ENCODE measurements at regions not wholly inside any gene's neighbourhood (a gene's known extent, or its start where the extent isn't known, plus 50 kb on each side); places are given as distances from the start of the nearest gene placed in this dataset.

GRCh38 chr13:34672631-34673030 lies 269.4 kb upstream of the NBEA start:
- no peak for ATAC-seq
- Histone ChIP-seq H3K4me3 (no peak overlapping the region), H3K9me3 (no peaks in the 10 kb centered on the region), H3K36me3 (no peaks in the 10 kb centered on the region), H3K27ac (no peak overlapping the region), H3K27me3 (no peaks in the 10 kb centered on the region), H3K4me1 (no peaks in the 10 kb centered on the region)
- DNase-seq = no peak
- no peak for FAIRE-seq
- no peak for TF ChIP-seq CTCF (IDR thresholded peaks at IDR 0.05)
- WGBS, 2 donors = 45 to 65% methylated on average over 3 of the region's 3 CpGs
- intact Hi-C loops (cut with DNase I) = no loop called here

DNA sequence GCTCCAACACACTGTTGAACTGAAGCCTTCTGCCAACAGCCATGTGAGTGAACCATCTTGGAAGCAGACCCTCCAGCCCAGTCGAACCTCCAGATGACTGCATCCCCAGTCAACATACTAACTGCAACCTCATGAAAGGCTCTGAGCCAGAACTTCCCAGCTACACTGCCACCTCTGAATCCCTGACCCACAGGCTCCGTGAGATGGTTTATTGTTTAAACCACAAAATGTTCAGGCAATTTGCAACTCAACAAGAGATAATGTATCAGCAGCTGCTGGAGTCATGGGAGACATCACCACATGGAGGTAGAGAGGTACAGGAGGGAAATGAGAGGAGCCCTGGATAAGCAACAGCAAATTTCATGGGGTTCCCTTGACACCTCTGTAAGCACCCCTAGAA lies 266.4 kb upstream of the NBEA start:
- intact Hi-C loops (cut with DNase I) = no loop called here
- H3K27ac ChIP-seq = no peak overlapping the region
- ATAC-seq = no peak
- TF ChIP-seq CTCF (IDR thresholded peaks at IDR 0.05) = no peak
- no peaks in the 10 kb centered on the region for H3K4me1 ChIP-seq
- H3K27me3 ChIP-seq = no peaks in the 10 kb centered on the region
- WGBS, 2 donors = 55 to 70% methylated on average over 2 of the region's 2 CpGs
- DNase-seq = no peak
- no peaks in the 10 kb centered on the region for H3K9me3 ChIP-seq
- H3K4me3 ChIP-seq = no peak overlapping the region
- no peak for FAIRE-seq
- H3K36me3 ChIP-seq = no peaks in the 10 kb centered on the region

- DNase-seq = no peak
- WGBS, 2 donors = 47 to 56% methylated on average over 2 of the region's 2 CpGs
- Histone ChIP-seq H3K4me1 (no peaks in the 10 kb centered on the region), H3K9me3 (no peaks in the 10 kb centered on the region), H3K27ac (no peak overlapping the region), H3K4me3 (no peak overlapping the region), H3K36me3 (no peaks in the 10 kb centered on the region), H3K27me3 (no peaks in the 10 kb centered on the region)
- intact Hi-C loops (cut with DNase I) = no loop called here
- no peak for FAIRE-seq
- ATAC-seq = no peak
- no peak for TF ChIP-seq CTCF (IDR thresholded peaks at IDR 0.05)
Measured at GRCh38 chr13:34678154-34678553, 263.9 kb upstream of the NBEA start.

DNA sequence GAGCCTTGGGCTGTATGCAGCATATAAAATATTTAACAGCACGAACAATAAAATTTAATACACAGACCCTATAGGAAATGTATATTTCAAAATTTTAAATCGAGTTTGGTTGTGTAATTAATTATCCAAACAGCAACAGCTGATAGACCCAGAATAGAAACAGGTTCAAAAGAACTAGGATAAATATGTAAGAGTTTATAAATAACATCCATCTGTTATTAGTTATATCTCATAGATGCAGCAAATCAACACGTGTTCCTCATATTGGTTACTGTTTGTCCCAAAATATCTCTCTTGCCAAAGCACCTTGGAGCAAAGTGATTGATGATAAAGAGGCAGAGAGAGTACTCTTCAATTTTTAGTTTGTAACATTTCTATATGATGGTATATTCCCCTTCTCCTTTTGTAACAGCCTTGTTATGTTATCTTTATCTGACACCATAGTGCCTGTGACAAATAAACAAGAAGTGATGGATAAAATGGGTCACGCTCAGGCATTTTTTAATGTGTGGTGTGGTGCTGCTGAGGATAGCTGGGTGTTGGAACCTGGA lies 260.6 kb upstream of the NBEA start:
- Histone ChIP-seq H3K4me1 (no peaks in the 10 kb centered on the region), H3K27ac (no peak overlapping the region), H3K9me3 (no peaks in the 10 kb centered on the region), H3K27me3 (no peaks in the 10 kb centered on the region), H3K4me3 (no peak overlapping the region), H3K36me3 (no peaks in the 10 kb centered on the region)
- no peak for TF ChIP-seq CTCF (IDR thresholded peaks at IDR 0.05)
- 52 to 63% methylated on average over 4 of the region's 4 CpGs for WGBS, 2 donors
- no peak for FAIRE-seq
- ATAC-seq = no peak
- DNase-seq = no peak
- intact Hi-C loops (cut with DNase I) = no loop called here

- H3K4me3 ChIP-seq = no peak overlapping the region
- no peaks in the 10 kb centered on the region for H3K27me3 ChIP-seq
- FAIRE-seq = no peak
- 71 to 86% methylated on average over 2 of the region's 2 CpGs for whole genome bisulfite sequencing, 2 donors
- ATAC-seq = no peak
- no peaks in the 10 kb centered on the region for H3K4me1 ChIP-seq
- H3K27ac ChIP-seq = no peak overlapping the region
- no peak for TF ChIP-seq CTCF (IDR thresholded peaks at IDR 0.05)
- no peaks in the 10 kb centered on the region for H3K9me3 ChIP-seq
- no peak for DNase-seq
- H3K36me3 ChIP-seq = no peaks in the 10 kb centered on the region
- intact Hi-C loops (cut with DNase I) = no loop called here
Measured at GRCh38 chr13:34695063-34695462, 247.0 kb upstream of the NBEA start.

All from pancreas (tissue), 10 donors.